SK-N-SH treated with all-trans-retinoic acid at 6 μM for 48 hours (cell line): ENCODE measurements at regions not wholly inside any gene's neighbourhood (a gene's known extent, or its start where the extent isn't known, plus 50 kb on each side); places are given as distances from the start of the nearest gene placed in this dataset.

ENCODE experiments used
- ATAC-seq: fragments of 200-7000 bp; cut with Tn5 transposase; 3 replicates; pipeline ENCODE4 v1.9.1; 2020; ENCODE audit warnings: mild to moderate bottlenecking, moderate library complexity
- ARNTL ChIP-seq: fragments of 450-650 bp; formaldehyde crosslinking; IDR thresholded peaks from 2 replicates; pipeline ENCODE4 v1.5.0; 2020; ENCODE audit warnings: low read depth, mild to moderate bottlenecking, moderate library complexity, borderline replicate concordance
- BACH2 ChIP-seq: fragments of 250-450 bp; sonication (Bioruptor Pico); IDR thresholded peaks from 2 replicates; pipeline ENCODE4 v1.9.0; 2021; ENCODE audit warnings: mild to moderate bottlenecking, borderline replicate concordance
- CREB5 ChIP-seq: fragments of 250-450 bp; sonication (Bioruptor Pico); IDR thresholded peaks from 2 replicates; pipeline ENCODE4 v1.5.1; 2020; ENCODE audit warnings: low read depth, mild to moderate bottlenecking, moderate library complexity
- CSDC2 ChIP-seq: fragments of 250-450 bp; sonication (Bioruptor Pico); IDR thresholded peaks from 2 replicates; pipeline ENCODE4 v1.5.0; 2020; ENCODE audit warnings: mild to moderate bottlenecking, moderate library complexity
- CSRNP3 ChIP-seq: fragments of 250-450 bp; sonication (Bioruptor Pico); IDR thresholded peaks from 2 replicates; pipeline ENCODE4 v1.5.1; 2021; ENCODE audit warnings: mild to moderate bottlenecking, moderate library complexity
- ESRRG ChIP-seq: fragments of 250-450 bp; sonication (Bioruptor Pico); IDR thresholded peaks from 2 replicates; pipeline ENCODE4 v1.6.1; 2021; ENCODE audit warnings: mild to moderate bottlenecking
- GLIS3 ChIP-seq: fragments of 250-450 bp; sonication (Bioruptor Pico); IDR thresholded peaks from 2 replicates; pipeline ENCODE4 v1.5.0; 2020; ENCODE audit warnings: mild to moderate bottlenecking, moderate library complexity
- ISL1 ChIP-seq: fragments of 250-450 bp; sonication (Bioruptor Pico); IDR thresholded peaks from 2 replicates; pipeline ENCODE4 v2.1.2; 2022; ENCODE audit warnings: mild to moderate bottlenecking, moderate library complexity
- OSR1 ChIP-seq: fragments of 250-450 bp; sonication (Bioruptor Pico); IDR thresholded peaks from 2 replicates; pipeline ENCODE4 v1.8.0; 2022; ENCODE audit warnings: moderate library complexity, mild to moderate bottlenecking, inconsistent platforms
- PATZ1 ChIP-seq: fragments of 250-450 bp; sonication (Bioruptor Pico); IDR thresholded peaks from 2 replicates; pipeline ENCODE4 v1.8.0; 2020; ENCODE audit warnings: mild to moderate bottlenecking, moderate library complexity, borderline replicate concordance
- POU6F1 ChIP-seq: fragments of 250-450 bp; sonication (Bioruptor Pico); IDR thresholded peaks from 2 replicates; pipeline ENCODE4 v1.8.0; 2021; ENCODE audit warnings: low read depth, mild to moderate bottlenecking, moderate library complexity, borderline replicate concordance
- SNAI2 ChIP-seq: fragments of 250-450 bp; sonication (Bioruptor Pico); IDR thresholded peaks from 2 replicates; pipeline ENCODE4 v1.5.0; 2020; ENCODE audit warnings: mild to moderate bottlenecking, moderate library complexity
- TCF4 ChIP-seq: fragments of 250-450 bp; sonication (Bioruptor Pico); IDR thresholded peaks from 2 replicates; pipeline ENCODE4 v1.8.0; 2021; ENCODE audit warnings: mild to moderate bottlenecking, moderate library complexity, borderline replicate concordance
- TSHZ2 ChIP-seq: fragments of 250-450 bp; sonication (Bioruptor Pico); IDR thresholded peaks from 2 replicates; pipeline ENCODE4 v1.5.0; 2020; ENCODE audit warnings: mild to moderate bottlenecking, moderate library complexity
- ZC3H10 ChIP-seq: fragments of 250-450 bp; sonication (Bioruptor Pico); IDR thresholded peaks from 2 replicates; pipeline ENCODE4 v1.5.1; 2021; ENCODE audit warnings: mild to moderate bottlenecking, moderate library complexity
- ZFP3 ChIP-seq: fragments of 250-450 bp; sonication (Bioruptor Pico); IDR thresholded peaks from 2 replicates; pipeline ENCODE4 v1.5.0; 2020; ENCODE audit warnings: mild to moderate bottlenecking, moderate library complexity
- ZFP30 ChIP-seq: fragments of 450-650 bp; formaldehyde crosslinking; IDR thresholded peaks from 2 replicates; pipeline ENCODE4 v1.5.0; 2022; ENCODE audit warnings: mild to moderate bottlenecking, moderate library complexity
- ZNF565 ChIP-seq: fragments of 450-650 bp; formaldehyde crosslinking; conservative IDR thresholded peaks from 2 replicates; pipeline ENCODE4 v1.5.0; 2020; ENCODE audit warnings: low read depth, mild to moderate bottlenecking, moderate library complexity
- ZNF8 ChIP-seq: fragments of 450-650 bp; formaldehyde crosslinking; IDR thresholded peaks from 2 replicates; pipeline ENCODE4 v1.5.0; 2020; ENCODE audit warnings: mild to moderate bottlenecking, moderate library complexity

- TF ChIP-seq SNAI2, result no peak
- no peak for TF ChIP-seq ZNF8 (CRISPR knock-in tag)
- no peak for TF ChIP-seq CSRNP3 (CRISPR knock-in tag)
- no peak for TF ChIP-seq POU6F1
- TF ChIP-seq ZFP30, result no peak
- TF ChIP-seq BACH2 (CRISPR knock-in tag), result no peak
- no peak for TF ChIP-seq CSDC2 (CRISPR knock-in tag)
- TF ChIP-seq ZC3H10 (CRISPR knock-in tag), result no peak
- no peak for TF ChIP-seq PATZ1 (CRISPR knock-in tag)
- TF ChIP-seq ZFP3 (CRISPR knock-in tag), result no peak
- TF ChIP-seq OSR1, result no peak
- no peak for TF ChIP-seq ARNTL (CRISPR knock-in tag)
- ATAC-seq, result no peak
Measured at GRCh38 chr1:56017336-56017735, 562.0 kb downstream of the PLPP3 start.

GRCh38 chr1:56003846-56004245, 575.5 kb downstream of the PLPP3 start:
- no peak for ATAC-seq
- TF ChIP-seq ISL1 (no peak), ZFP3 (CRISPR knock-in tag) (no peak), ESRRG (CRISPR knock-in tag) (no peak), CSDC2 (CRISPR knock-in tag) (no peak), TSHZ2 (CRISPR knock-in tag) (no peak), ZC3H10 (CRISPR knock-in tag) (no peak), ZNF8 (CRISPR knock-in tag) (no peak), GLIS3 (CRISPR knock-in tag) (no peak), CREB5 (CRISPR knock-in tag) (no peak), ZNF565 (CRISPR knock-in tag) (no peak), ARNTL (CRISPR knock-in tag) (no peak), OSR1 (no peak)

- TF ChIP-seq TCF4 (CRISPR knock-in tag) (no peak), TSHZ2 (CRISPR knock-in tag) (no peak), ESRRG (CRISPR knock-in tag) (no peak), BACH2 (CRISPR knock-in tag) (no peak)
- ATAC-seq, result no peak
Measured at GRCh38 chr1:56002231-56002630, 577.1 kb downstream of the PLPP3 start.
